ENCODE measurements at regions not wholly inside any gene's neighbourhood (a gene's known extent, or its start where the extent isn't known, plus 50 kb on each side); places are given as distances from the start of the nearest gene placed in this dataset.

DNA sequence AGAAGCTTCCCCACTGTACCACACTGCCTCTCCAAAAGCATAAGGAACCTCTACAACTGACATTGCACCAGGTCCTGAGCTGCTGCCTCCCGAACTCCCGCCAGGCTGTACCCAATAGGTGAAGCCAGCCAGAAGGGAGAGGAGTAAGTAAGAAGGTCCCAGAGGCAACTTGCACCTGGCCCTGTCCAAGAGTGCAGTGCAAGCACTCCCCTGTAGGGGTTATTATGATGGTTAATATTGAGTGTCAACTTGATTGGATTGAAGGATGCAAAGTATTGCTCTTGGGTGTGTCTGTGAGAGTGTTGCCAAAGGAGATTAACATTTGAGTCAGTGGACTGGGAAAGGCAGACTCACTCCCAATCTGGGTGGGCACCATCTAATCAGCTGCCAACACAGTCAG lies 879.3 kb upstream of the SLIT2 start:
- POLR2A ChIA-PET: no interaction called here
- CTCF ChIA-PET: no interaction called here
- DNase-seq (ENCODE audit: extremely low spot score): no peak
- no peak for TF ChIP-seq CTCF (IDR thresholded peaks at IDR 0.05; ENCODE audit: control extremely low read depth, extremely low read depth, low read depth, missing control alignments)

DNA sequence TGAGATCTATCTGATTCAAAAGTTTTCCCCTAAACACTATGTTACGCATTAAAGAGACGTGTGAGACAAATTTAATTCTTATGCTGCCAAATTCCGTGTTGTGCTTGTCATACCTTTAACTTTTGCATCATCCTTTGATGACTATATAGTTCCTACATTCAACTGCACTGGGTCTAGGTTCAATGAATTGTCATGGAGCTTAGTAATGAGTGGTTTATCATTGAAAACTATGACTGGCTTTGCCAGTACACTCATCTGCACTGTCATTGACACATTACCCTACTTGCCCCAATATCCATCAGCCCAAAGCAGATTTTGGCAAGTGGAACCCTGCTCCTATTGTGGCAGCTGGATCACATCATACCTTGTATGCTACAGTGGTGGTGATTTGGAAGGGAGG lies 882.9 kb upstream of the SLIT2 start:
- DNase-seq (ENCODE audit: extremely low spot score): no peak
- TF ChIP-seq CTCF (IDR thresholded peaks at IDR 0.05; ENCODE audit: control extremely low read depth, extremely low read depth, low read depth, missing control alignments): no peak
- CTCF ChIA-PET: no interaction called here
- POLR2A ChIA-PET: no interaction called here

- CTCF ChIA-PET: no interaction called here
- DNase-seq (ENCODE audit: extremely low spot score): no peak
- POLR2A ChIA-PET: no interaction called here
- TF ChIP-seq CTCF (IDR thresholded peaks at IDR 0.05; ENCODE audit: control extremely low read depth, extremely low read depth, low read depth, missing control alignments): no peak
These were observed 884.8 kb upstream of the SLIT2 start for GRCh38 chr4:19366916-19367315.

DNA sequence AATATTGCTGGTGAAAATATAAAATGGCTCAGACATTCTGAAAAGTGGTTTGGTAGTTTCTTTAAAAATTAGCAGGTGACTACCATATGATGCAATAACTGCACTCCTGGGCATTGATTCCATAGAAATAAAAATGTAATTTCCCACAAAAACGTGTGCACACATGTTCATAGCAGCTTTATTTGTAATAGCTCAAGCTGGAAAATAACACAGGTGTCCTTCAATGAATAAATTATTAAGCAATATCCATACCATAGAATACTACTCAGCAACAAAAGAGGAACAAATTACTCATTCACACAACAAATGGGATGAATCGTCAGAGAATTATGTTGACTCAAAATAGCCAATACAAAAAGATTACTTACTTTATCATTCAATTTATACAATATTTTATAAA lies 893.7 kb upstream of the SLIT2 start:
- ChIA-PET CTCF (no interaction called here), POLR2A (no interaction called here)
- TF ChIP-seq CTCF (IDR thresholded peaks at IDR 0.05; ENCODE audit: control extremely low read depth, extremely low read depth, low read depth, missing control alignments): no peak
- DNase-seq (ENCODE audit: extremely low spot score): no peak

- ChIA-PET POLR2A (no interaction called here), CTCF (no interaction called here)
- TF ChIP-seq CTCF (IDR thresholded peaks at IDR 0.05; ENCODE audit: control extremely low read depth, extremely low read depth, low read depth, missing control alignments): no peak
- no peak for DNase-seq (ENCODE audit: extremely low spot score)
These were observed 902.3 kb upstream of the SLIT2 start for GRCh38 chr4:19349416-19349815.

- TF ChIP-seq CTCF (IDR thresholded peaks at IDR 0.05; ENCODE audit: control extremely low read depth, extremely low read depth, low read depth, missing control alignments): no peak
- DNase-seq (ENCODE audit: extremely low spot score): no peak
- ChIA-PET CTCF (interaction anchor here (1.3 kb wide), 1 partner anchor 13 kb away, joined by 3 read pairs; no protein-coding TSS in a partner anchor), POLR2A (no interaction called here)
These were observed 903.0 kb upstream of the SLIT2 start for GRCh38 chr4:19348746-19349145.

DNA sequence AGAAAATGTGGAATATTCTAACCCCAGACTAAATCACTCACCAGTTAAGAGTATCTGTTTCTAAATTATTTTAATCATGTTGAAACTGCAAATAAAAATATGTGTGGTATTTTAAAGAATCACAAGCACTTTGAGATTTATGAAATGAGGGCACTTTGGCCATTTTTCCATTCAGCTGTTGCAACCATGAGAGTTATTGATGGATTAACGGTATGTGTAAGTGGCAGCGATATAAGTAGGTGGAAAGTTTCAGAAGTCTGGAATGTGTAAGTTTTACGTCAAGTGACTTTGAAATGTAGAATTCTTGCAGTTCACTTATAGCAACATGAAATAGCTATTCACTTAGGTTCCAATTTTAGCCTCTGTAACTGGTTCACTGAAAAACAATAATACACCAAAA lies 905.1 kb upstream of the SLIT2 start:
- ChIA-PET CTCF (no interaction called here), POLR2A (no interaction called here)
- DNase-seq (ENCODE audit: extremely low spot score): no peak
- TF ChIP-seq CTCF (IDR thresholded peaks at IDR 0.05; ENCODE audit: control extremely low read depth, extremely low read depth, low read depth, missing control alignments): no peak

All from GM10248 (cell line).